GM19023 (cell line): ENCODE measurements at regions not wholly inside any gene's neighbourhood (a gene's known extent, or its start where the extent isn't known, plus 50 kb on each side); places are given as distances from the start of the nearest gene placed in this dataset.

Source experiments
- ATAC-seq: cut with Tn5 transposase; IDR thresholded peaks from one replicate; pipeline ENCODE4 v1.9.1; 2021; ENCODE audit warnings: mild to moderate bottlenecking, moderate library complexity; ENCODE audit not compliant: unreplicated experiment

DNA sequence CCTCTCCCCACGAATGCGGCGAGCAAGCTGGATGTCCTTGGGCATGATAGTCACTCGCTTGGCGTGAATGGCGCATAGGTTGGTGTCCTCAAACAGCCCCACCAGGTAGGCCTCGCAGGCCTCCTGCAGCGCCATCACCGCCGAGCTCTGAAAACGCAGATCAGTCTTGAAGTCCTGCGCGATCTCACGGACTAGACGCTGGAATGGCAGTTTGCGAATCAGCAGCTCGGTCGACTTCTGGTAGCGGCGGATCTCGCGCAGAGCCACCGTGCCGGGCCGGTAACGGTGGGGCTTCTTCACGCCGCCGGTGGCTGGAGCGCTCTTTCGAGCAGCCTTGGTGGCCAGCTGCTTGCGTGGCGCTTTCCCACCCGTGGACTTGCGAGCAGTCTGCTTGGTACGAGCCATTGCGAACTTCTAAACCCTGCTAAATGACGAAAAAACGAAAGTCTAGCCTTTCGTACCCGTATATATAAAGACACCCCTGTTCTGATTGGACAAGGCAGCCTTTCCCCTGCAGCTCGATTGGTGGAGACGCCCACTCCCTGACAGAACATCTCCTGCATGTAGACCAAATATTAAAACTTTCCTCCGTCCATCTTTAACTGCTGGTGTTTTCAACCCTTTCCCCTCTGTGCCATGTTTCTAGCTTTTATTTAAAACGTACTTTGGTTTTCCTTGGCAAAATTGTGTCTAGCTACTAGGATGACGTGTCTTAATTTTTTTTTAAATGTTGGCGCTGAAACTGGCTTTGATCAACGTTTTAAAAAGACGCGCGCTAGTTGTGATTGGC is 109.8 kb downstream of the HFE start:
- peak; percentile 51 for ATAC-seq

DNA sequence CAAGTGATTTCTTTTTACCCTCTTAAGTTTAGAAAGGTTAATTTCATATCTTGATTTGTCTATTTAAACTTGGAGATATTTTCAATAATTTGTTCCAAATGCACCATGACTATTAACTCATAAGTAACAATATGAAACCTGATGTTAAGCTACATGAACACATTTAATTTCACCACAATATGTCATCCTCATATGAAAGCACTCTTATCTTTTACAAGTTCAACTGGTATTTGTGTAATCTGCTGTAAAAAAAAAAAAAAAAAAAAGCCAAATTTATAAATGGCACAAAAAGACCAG is 110.4 kb downstream of the HFE start:
- no peak for ATAC-seq

DNA sequence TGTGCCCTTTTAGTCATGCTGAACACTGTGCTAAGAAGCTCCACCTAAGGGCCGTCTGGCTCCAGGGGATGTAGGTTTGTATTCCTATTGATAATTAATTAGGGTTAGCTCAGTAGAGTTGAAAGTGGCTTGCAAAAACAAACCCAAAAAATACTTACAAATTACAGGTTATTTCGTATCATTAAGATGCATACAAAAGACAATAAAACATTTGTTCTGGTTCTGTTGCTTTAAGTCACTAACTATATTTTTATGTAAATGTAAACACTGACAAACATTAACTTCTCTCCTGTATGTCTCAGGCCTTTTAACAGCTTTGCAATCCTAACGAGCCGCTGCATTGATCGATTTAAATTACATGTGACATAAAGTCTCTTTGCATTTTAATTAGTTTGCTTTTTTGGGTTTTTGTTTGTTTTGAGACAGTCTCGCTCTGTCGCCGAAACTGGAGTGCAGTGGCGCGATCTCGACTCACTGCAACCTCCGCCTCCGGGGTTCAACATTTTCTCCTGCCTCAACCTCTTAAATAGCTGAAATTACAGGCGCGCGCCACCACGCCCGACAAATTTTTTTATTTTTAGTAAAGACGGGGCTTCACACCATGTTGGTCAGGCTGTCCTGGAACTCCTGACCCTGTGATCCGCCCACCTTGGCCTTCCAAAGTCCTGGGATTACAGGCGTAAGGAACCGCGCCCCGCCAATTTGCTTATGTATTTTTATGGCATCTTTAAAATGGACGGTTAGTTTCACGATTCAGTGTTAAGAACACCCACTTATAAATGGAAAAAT is 110.9 kb downstream of the HFE start:
- ATAC-seq: no peak

DNA sequence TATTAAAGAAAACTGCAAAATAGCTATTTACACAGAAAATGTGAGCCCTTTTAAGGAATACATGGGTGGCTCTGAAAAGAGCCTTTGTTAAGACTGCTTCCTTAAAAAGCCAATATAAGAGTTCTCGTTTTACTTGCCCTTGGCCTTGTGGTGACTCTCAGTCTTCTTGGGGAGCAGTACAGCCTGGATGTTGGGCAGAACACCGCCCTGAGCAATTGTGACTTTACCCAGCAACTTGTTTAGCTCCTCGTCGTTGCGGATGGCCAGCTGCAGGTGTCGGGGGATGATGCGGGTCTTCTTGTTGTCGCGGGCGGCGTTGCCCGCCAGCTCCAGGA is 111.5 kb downstream of the HFE start:
- peak; percentile 8 for ATAC-seq

DNA sequence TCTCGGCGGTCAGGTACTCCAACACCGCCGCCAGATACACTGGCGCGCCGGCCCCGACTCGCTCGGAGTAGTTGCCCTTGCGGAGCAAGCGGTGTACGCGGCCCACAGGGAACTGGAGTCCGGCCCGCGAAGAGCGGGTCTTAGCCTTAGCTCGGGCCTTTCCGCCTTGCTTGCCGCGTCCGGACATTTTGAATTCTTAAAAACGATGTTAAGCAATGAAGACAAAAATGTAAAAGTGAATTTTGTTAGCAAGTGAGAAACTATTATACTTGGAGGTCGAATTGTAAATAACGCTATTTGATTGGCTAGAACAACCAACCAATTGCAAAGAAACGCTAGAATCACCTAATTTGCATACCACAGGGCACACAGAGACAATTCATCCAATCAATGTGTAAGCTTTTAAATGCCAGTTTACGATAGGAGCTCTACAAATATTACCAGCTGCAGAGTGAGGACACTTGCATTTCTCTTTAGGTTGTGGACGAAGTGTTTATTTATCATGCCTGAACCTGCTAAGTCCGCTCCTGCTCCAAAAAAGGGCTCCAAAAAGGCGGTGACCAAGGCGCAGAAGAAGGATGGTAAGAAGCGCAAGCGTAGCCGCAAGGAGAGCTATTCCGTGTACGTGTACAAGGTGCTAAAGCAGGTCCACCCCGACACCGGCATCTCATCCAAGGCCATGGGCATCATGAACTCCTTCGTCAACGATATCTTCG is 112.0 kb downstream of the HFE start:
- peak; percentile 56 for ATAC-seq

DNA sequence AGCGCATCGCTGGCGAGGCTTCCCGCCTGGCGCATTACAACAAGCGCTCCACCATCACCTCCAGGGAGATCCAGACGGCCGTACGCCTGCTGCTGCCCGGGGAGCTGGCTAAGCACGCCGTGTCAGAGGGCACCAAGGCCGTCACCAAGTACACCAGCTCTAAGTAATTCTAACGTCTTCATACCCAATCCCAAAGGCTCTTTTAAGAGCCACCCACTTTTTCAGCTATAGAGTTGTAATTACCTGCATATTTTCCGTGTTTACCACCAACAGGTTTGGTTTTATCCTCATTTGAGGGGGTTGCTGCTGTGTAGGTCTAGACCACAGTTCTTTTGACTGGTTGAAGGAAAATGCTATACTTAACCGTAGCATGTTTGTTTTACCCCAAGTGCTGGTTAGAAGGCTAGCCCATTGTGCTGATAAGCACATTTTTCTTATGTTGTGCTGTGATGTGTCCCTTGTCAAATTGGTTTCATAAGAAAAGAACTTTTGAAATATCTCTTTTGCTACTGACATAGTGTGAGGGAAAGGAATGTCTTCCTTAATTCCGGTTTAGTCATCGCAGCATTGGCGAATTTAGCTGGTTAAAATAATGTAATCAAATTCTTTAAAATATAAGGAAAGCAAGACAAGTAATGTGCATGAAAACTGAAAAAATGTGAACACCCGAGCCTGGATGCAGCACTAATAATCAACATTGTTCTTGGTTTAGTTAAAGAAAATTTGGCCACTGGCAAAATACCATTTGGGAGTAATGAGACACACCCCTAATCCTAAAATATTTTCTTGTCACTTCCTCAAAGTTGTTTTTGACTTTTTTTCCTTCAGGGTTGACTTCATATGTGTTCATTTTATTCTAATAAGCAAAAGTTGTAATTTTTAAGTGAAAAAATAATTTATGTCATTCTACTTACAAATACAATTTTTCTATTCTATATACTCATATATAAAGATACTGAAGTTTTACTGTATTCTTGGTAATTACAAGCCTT is 112.8 kb downstream of the HFE start:
- ATAC-seq: no peak

DNA sequence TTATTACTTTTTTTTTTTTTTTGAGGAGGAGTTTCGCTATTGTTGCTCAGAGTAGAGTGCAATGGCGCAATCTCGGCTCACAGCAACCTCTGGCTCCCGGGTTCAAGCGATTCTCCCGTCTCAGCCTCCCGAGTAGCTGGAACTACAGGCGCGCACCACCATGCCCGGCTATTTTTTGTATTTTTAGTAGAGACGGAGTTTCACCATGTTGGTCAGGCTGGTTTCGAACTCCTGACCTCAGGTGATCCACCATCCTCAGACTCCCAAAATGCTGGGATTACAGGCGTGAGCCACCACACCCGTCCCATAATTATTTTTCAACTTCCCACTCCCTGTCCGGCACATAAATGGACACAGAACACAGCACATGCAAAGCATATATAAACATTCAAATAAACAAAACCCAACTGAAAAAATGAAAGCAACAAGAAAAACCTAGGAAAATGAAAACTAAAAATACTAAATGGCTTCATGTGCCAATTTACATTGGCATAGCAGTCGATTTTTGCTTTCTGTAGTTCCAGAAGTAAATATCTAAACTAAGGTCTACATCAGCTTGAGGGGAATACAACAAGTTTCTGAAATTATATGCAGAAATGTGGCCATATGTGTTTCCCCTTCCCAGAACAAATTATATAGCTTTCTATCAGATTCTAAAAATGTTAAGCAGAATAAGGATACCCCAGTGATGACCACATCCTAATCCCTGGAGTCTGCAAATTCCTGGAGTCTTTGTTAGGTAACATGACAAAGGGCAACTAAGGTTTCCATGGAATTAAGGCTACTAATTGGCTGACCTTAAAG is 113.9 kb downstream of the HFE start:
- no peak for ATAC-seq

DNA sequence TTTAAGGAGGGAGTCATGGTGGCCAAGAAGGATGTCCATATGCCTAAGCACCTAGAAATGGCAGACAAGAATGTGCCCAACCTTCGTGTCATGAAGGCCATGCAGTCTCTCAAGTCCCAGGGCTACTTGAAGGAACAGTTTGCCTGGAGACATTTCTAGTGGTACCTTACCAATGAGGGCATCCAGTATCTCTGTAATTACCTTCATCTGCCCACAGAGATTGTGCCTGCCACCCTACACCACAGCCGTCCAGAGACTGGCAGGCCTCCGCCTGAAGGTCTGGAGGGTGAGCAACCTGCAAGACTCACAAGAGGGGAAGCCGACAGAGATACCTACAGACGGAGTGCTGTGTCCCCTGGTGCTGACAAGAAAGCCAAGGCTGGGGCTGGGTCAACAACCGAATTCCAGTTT is 115.0 kb downstream of the HFE start:
- no peak for ATAC-seq

DNA sequence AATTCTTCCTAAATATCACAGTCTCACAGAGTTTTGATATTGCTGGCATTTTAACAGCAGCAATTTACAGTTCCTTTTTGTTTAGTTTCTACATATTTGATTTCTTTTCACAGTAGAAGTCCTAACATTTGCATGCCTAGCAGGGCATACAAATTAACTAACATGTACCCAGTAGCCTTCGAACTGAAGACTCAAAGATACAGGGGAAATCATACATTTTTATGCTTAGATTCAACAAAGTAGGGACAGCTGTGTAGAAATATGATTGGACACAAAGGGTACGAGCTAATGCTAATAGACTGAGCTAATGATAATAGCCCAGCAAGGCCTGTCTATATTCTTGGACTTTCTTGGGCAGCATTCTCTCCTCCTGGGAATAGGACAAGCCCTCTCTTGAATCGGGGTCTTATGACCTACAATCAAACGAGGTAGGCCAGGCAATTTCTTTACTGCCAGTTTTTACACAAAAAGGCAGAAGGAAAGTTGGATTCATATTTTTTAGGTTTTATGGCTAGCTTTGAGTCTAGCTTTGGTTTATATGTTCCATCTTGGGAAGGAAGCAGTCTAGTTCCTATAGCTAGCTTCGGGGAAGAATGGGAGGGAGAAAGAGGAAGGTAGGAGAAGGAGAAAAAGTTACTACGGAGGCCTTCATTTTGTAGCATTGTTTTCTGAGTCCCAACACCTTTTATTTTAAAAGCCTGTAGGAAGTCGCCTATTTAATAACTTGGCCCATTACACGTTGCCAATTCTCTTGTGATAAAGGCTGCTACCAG is 115.8 kb downstream of the HFE start:
- no peak for ATAC-seq

DNA sequence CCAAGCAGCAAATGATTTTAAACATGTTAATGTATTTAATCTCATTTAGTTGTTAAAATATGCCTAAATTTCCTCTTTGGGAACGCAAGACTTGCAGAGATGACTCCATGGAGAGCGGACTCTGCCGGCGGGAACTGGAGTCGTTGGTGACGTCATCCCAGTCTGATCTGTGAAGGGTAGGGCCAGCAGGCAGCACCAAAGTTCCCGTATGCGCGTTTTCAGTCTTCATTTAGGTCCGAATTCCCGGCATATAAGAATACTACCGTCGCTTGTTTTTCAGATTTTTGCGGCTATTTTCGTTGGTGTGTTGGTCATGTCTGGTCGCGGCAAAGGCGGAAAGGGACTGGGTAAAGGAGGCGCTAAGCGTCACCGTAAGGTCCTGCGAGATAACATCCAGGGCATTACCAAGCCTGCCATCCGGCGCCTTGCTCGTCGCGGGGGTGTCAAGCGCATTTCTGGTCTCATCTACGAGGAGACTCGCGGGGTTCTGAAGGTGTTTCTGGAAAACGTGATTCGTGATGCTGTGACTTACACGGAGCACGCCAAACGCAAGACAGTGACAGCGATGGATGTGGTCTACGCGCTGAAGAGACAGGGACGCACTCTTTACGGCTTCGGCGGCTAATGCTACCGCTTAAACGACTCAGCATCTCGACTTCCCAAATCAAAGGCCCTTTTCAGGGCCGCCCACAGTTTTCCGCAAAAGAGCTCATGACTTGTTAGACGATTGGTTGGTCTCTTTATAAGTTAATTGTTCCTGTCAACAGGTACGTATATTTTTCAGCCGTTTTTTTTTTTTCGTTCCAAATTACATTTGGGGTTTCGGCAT is 117.3 kb downstream of the HFE start:
- ATAC-seq: peak; percentile 63

DNA sequence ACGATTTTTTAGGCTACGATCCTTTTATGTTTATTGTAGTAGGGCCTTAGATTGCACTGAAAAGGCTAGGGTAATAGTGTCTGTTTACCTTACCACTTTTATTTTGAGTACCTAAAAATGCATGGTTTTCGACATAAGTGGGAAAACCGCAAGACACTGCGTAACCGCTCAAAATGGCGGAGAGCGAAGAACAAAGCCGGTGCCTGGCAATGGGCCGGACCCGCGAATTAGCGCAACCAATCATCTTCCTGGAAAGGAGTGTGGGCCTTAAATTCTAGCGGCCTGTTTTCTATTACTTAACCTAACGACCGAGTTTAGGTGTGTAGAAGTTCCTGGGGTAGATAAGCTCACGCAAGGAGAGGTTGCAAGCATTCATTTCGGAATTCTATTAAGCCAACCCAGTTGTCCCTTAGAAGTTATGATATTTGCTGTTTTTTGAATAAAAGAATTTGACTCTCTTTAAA is 118.0 kb downstream of the HFE start:
- ATAC-seq: no peak

DNA sequence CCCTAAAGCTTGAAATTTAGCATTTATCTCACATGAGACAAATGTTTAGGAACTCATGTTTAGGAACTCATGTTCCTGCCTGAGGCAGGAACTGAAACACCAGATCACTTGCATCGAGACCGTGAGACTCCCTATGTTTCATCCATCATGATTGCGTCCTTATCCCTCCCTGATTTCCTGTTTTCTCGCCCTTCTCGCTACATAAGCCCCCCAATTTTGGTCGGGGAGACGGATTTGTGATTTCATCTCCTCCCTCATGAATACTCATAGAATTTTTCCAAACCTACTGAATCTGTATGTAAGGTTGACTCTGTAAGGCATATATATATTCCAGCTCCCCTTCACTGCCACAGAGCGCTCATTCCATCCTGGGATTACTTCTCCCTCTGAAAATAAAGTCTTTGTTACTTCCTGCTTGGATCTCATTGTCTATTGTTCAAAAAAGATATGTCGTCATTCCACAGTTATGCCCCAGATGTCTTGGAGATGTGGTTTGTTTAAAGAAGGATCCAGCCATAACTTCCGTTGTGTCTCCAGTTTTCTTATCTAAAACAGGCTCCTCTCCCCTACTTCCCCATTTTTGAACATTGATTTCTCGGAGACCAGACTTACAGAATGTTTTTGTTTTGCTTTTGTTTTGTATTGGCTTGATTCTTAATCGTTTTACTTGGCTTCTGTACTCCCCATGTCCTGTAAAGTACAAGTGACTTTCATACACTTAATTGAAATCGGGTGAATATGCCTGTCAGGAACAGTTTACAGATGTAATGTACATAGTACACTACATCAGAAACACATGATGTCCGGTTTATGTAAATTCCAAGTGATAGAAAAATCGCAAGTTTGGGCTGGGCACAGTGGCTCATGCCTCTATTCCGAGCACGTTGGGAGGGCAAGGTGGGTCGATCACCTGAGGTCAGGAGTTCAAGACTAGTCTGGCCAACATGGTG is 118.7 kb downstream of the HFE start:
- ATAC-seq: no peak

DNA sequence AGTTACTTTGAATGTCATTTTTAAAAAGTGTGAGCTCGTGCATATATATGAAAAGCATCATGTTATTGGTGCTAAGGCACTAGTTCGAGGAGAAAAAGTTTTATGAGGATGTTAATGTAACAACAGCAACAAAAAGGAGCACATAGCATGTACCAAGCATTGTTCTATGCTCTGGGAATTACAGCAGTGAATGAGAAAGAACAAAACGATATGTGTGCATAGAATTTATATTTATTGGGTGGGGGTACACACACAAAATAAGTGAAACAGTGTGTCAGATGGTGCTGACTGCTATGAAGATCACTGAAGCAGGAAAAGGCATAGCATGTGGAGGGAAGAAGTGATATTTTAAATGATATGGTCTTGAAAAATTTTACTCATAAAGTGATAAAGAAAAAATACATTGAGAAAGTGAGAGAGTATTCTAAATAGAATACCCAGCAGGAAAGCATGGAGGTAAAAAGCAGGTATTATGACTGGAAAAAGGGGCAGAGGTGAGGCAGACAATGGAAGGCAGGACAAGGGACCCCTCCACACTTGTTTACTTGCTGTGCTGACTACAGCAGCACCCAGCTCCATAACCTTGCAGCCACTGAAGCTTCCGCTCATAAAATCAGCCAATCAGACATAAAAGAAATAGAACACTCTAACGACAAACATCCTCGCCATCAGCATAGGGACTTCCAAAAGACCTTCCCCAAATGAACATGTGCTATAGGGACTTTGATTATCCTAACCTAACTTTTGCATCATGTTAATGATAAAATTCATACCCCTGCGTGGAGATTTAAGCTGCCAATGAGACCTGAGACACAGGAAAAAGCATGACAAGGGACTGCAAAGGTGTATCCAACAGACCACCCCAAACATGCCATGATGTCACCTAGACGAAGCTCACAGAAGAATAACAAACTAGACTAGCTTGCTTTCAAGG is 119.9 kb downstream of the HFE start:
- no peak for ATAC-seq

DNA sequence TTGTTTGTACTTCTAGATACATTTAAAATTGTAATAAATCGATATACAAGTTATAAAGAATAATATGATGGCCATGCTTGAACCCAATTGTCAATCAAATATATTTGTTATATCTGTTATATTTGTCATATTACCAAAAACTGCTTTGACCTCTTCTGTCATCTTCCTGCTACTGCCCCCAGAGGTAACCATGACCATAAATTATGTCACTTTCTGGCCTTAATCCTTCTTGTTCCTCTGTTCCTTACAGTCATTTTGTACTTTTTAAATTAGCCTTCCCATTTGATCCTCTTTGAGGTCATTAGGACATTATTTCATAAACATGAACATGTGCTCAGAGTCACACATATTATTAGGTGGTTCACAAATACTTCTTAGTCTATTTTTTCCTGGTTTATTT is 124.7 kb downstream of the HFE start:
- no peak for ATAC-seq

DNA sequence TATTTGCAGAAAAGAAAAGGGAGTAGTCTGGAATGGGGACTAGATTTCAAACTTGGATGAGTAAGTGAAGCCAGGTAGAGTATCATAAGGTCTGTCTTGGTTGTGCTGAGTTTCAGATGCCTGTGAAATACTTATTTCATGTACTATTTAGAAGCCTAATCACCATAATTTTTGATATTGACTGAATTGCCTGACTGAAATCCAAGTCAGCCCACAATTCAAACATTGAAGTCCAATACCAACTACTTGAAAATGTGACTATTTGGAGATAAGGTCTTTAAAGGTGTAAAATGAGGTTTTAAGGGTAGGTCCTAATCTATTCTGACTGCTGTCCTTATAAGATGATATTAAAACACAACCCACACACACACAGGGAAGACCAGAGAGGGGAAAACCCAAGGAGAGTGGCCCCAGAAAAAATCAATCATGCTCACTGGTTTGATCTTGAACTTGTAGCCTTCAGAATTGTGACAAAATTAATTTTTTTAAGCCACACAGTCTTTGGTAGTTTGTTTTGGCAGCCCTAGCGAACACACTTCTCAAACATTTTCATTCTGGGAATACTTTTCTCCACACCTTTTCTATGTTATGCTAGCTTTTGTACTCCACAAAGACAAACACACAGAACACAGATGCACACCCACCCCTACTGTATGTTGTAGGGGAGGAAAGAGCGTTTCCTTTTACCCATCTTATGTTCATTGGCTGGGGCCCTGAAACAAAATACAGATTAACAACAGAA is 126.3 kb downstream of the HFE start:
- ATAC-seq: no peak
